D721Med (cell line): ENCODE measurements at regions not wholly inside any gene's neighbourhood (a gene's known extent, or its start where the extent isn't known, plus 50 kb on each side); places are given as distances from the start of the nearest gene placed in this dataset.

Source experiments
- DNase-seq: peaks from one replicate; pipeline ENCODE4 v3.0.0; 2011; ENCODE audit warnings: low spot score; ENCODE audit not compliant: insufficient read length
- FAIRE-seq: peaks from 2 replicates; lab custom pipeline; 2011; peaks lifted over from hg19 to GRCh38; lab: Jason Lieb, UNC
- TF ChIP-seq, protein P1 (sequence below): IDR thresholded peaks from 2 replicates; pipeline ENCODE4 v1.5.1; 2012; ENCODE audit warnings: mild to moderate bottlenecking, control low read depth; ENCODE audit not compliant: insufficient read depth; ENCODE audit errors: missing control alignments

DNA sequence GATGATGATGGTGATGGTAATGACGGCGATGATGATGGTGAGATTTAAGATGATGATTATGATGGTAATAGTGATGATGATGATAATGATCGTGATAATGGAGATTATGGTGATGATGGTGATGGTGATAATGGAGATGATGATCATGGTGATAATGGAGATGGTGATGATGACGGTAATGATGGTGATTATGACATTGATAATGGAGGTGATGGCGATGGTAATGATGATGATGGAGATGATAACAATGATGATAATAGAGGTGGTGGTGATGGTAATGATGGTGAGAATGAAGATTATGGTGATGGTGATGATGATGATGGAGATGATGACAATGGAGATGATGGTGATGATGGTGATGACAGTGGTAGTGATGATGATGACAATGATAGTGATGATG is 69.7 kb downstream of the MED10 start:
- DNase-seq (no peak), FAIRE-seq (no peak)
- TF ChIP-seq, protein P1, sequence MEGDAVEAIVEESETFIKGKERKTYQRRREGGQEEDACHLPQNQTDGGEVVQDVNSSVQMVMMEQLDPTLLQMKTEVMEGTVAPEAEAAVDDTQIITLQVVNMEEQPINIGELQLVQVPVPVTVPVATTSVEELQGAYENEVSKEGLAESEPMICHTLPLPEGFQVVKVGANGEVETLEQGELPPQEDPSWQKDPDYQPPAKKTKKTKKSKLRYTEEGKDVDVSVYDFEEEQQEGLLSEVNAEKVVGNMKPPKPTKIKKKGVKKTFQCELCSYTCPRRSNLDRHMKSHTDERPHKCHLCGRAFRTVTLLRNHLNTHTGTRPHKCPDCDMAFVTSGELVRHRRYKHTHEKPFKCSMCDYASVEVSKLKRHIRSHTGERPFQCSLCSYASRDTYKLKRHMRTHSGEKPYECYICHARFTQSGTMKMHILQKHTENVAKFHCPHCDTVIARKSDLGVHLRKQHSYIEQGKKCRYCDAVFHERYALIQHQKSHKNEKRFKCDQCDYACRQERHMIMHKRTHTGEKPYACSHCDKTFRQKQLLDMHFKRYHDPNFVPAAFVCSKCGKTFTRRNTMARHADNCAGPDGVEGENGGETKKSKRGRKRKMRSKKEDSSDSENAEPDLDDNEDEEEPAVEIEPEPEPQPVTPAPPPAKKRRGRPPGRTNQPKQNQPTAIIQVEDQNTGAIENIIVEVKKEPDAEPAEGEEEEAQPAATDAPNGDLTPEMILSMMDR: no peak

DNA sequence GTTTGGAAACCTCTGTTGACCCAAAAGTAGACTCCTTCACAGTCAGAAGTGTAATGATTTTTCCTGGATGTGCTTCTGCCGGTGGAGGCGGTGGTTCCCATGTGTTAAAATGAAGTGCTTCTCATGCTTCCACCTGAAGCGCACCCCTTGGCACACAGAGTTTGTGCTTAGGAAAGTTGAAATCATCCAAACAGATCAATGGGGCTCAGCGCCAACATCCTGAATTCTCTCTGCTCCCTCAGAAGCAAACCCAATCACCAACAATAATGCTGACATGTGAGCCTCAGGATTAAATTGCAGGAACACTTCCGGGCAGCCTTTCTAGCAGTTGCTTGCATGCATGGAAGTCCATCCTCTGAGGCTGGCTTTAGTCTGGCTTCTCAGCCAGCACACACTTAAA is 71.0 kb downstream of the MED10 start:
- DNase-seq: no peak
- no peak for FAIRE-seq
- TF ChIP-seq, protein P1: no peak

DNA sequence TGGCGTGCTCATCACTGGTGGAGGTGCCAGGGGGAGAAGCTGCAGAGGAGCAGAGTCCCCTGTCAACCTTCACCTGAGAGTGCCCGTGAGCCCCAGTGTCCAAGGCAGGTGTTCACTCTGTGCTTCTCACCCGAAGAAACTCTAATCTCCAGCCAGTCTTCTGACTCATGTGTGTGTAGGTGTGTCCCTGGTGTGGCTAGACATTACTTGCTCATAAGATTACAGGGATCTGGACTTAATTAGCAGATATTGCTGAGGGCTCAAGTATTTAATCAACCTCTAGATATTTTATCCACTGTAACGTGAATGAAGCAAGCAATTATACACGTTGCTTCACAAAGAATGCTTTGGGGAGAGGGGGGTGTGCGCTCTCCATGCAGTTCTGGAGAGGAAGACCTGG is 72.5 kb downstream of the MED10 start:
- FAIRE-seq: no peak
- TF ChIP-seq, protein P1: no peak

DNA sequence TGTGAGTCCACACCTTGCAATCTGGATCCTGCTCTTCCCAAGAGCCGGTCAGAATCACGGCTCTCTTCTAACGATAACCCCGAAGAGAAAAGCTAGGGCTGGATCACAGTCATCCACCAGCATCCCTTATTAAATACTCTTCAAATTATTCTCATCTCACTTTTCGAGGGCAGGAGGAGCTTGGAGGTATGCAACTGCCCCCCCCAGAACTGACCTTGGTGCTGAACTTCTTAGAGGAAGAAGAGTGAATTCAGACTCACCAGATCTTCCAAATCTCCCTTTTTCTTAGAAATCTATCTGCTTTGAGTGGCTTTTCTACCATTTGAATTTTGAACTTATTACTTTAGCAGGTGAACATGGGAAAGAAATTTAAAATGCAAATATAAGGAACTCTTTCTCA is 75.7 kb downstream of the MED10 start:
- TF ChIP-seq, protein P1: no peak
- FAIRE-seq (no peak), DNase-seq (no peak)

More for the DNA sequence above, 72.5 kb downstream of the MED10 start:
- DNase-seq: no peak

DNA sequence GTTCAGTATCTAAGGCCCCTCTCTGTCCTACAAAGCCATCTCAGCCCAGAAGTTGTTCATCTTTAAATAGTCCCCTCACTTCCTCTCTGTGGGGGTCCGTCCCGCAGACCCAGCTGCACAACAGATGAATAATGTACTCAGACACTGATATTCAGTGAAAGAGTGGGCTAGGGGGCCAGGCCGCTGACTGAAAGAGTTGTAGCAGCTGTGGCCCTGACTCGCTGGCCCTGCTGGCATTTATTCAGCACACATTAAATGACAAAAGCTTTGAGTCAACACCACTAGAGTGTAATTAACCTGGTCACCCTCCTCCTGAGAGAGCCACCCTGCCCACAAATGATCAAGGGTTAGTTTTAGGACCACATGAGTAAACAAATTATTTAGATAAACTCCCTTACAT is 76.3 kb downstream of the MED10 start:
- TF ChIP-seq, protein P1: no peak
- no peak for FAIRE-seq
- no peak for DNase-seq

DNA sequence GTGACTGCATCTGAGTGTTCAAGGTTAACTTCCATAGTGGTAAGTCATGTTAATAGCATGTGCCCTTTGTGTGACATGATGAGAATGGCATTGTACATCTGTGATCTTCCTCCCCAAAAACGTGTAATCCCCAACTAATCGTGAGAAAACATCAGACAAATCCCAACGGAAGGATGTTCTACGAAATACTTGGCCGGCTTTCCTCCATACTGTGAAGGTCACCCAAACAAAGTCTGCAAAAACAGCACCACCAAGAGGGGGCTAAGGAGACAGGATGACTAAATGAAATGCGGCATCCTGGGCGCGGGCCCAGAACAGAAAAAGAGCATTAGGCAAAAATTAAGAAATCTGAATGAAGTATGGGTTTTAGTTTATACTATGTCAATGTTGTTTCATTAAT is 81.8 kb downstream of the MED10 start:
- TF ChIP-seq, protein P1: no peak
- FAIRE-seq (no peak), DNase-seq (no peak)

DNA sequence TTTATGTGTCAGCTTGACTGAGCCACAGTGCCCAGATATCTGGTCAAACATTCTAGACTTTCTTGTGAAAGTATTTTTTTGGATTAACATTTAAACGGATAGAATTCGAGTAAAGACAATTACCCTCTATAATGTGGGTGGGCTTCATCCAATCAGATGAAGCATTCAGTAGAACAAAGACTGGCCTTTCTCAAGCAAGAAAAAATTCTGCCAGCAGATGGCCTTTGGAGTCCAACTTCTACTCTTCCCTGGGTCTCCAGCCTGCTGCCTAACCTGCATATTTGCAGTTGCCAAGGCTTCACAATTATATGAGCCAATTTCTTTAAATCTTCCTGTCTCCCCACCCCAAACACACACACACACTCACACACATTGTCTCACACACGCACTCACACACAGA is 86.4 kb downstream of the MED10 start:
- no peak for DNase-seq
- TF ChIP-seq, protein P1: peak; percentile 3
- no peak for FAIRE-seq
